ENCODE measurements at regions not wholly inside any gene's neighbourhood (a gene's known extent, or its start where the extent isn't known, plus 50 kb on each side); places are given as distances from the start of the nearest gene placed in this dataset.
"Not testable (repeated sequence)": the region's sequence is repeated elsewhere in the genome, so short reads cannot be mapped to it uniquely, and the experiment has no call there.

DNA sequence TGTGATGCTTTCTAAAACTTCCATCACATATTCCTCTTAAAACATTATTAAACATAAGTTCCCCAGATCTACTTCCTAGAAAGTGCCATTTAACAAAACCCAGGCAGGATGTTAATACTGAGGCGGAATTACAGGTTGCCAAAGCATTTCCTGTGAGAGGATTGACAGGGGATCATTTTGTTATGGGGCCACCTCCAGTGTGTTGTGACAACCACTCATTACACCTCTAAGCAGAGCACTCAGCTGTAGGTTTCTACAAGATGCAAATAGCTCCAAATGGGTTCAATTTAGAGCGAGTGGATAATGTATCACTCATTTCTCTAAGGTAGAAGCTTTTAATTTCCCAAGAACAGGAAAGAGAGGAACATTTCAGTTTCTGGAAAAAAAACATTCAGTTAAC lies 1429.5 kb upstream of the ACVR2A start:
- Mint-ChIP-seq H3K9me3 (no peaks in the 10 kb centered on the region), H3K36me3 (ENCODE audit: low read depth) (no peaks in the 10 kb centered on the region), H3K4me1 (no peaks in the 10 kb centered on the region), H3K4me3 (no peak overlapping the region), H3K27ac (no peak overlapping the region), H3K27me3 (ENCODE audit: low read depth) (no peaks in the 10 kb centered on the region)
- TF ChIP-seq, protein P1, sequence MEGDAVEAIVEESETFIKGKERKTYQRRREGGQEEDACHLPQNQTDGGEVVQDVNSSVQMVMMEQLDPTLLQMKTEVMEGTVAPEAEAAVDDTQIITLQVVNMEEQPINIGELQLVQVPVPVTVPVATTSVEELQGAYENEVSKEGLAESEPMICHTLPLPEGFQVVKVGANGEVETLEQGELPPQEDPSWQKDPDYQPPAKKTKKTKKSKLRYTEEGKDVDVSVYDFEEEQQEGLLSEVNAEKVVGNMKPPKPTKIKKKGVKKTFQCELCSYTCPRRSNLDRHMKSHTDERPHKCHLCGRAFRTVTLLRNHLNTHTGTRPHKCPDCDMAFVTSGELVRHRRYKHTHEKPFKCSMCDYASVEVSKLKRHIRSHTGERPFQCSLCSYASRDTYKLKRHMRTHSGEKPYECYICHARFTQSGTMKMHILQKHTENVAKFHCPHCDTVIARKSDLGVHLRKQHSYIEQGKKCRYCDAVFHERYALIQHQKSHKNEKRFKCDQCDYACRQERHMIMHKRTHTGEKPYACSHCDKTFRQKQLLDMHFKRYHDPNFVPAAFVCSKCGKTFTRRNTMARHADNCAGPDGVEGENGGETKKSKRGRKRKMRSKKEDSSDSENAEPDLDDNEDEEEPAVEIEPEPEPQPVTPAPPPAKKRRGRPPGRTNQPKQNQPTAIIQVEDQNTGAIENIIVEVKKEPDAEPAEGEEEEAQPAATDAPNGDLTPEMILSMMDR (IDR thresholded peaks at IDR 0.05; ENCODE audit: unreplicated experiment in 3 of 3): no peak

DNA sequence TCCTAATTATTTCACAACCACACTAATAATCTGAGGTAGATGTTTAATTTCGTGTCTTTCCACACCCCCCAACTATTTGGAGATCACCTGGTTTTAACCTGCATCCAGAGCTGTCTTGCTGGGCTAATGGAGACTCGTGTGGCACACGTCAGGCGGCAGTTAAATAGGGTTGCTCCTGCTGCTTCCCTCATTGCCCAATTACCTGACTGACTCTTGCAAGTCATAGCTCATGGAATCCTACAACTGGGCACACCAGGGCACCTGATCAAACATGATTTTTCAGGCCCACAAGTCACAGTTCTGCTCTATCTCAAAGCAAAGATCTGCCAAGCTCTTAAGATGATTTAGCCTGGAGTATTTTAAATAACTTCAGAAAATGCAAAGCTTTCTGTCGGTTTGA lies 1430.4 kb upstream of the ACVR2A start:
- no peaks in the 10 kb centered on the region for H3K4me1 Mint-ChIP-seq
- no peak overlapping the region for H3K27ac Mint-ChIP-seq
- TF ChIP-seq, protein P1 (IDR thresholded peaks at IDR 0.05; ENCODE audit: unreplicated experiment in 3 of 3): no peak
- no peaks in the 10 kb centered on the region for H3K9me3 Mint-ChIP-seq
- no peaks in the 10 kb centered on the region for H3K36me3 Mint-ChIP-seq (ENCODE audit: low read depth)
- H3K4me3 Mint-ChIP-seq: no peak overlapping the region
- H3K27me3 Mint-ChIP-seq (ENCODE audit: low read depth): no peaks in the 10 kb centered on the region

DNA sequence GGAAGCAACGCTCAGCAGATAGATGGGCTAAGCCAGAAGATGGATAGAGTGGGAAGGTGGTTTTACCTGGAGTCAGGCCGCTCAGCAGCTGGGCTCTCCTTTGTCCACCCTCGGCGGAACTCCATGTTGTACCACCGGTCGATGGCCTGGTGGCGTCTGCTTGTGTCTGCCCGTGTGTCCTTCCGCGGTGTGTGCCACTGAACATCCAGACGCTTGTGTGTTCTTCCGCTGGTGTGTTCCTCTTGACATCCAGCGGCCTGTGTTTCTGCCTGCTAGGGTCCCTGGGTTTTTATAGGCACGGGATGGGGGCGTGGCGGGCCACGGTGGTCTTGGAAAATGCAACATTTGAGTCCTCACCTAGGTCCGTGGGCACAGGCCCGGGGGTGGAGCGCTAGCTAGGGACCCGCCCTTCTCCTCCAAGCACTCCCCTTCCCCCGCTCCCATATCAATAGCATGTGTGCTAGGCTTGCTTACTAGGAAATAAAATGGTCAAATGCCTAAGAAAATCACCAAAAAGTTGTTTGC lies 1431.7 kb upstream of the ACVR2A start:
- Mint-ChIP-seq H3K4me1 (no peaks in the 10 kb centered on the region), H3K9me3 (no peaks in the 10 kb centered on the region), H3K36me3 (ENCODE audit: low read depth) (no peaks in the 10 kb centered on the region), H3K27ac (no peak overlapping the region), H3K27me3 (ENCODE audit: low read depth) (no peaks in the 10 kb centered on the region), H3K4me3 (no peak overlapping the region)
- TF ChIP-seq, protein P1 (IDR thresholded peaks at IDR 0.05; ENCODE audit: unreplicated experiment in 3 of 3): no peak

DNA sequence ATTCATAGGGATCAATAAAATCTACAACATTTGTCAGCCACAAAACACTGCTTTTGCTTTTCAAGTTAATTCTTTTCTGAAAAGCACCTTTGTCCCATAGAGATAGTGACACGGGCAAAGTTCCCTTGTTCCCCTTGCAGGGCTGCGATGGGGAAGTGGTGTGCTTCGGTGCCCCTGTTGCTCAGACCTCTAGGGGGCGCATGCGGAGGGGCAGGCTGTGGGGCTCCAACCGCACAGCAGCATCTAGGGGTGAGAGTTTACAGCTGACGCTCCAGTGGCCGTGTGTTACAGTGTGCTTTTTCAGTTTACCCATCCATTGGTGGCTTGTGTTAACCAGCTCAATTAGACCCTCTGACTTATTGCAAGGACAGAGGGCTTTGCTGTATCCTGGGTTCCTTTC lies 1432.2 kb upstream of the ACVR2A start:
- Mint-ChIP-seq H3K9me3 (peaks cover 1% of the 10 kb centered on the region), H3K27ac (no peak overlapping the region), H3K4me3 (no peak overlapping the region), H3K4me1 (no peaks in the 10 kb centered on the region), H3K27me3 (ENCODE audit: low read depth) (no peaks in the 10 kb centered on the region), H3K36me3 (ENCODE audit: low read depth) (no peaks in the 10 kb centered on the region)
- TF ChIP-seq, protein P1 (IDR thresholded peaks at IDR 0.05; ENCODE audit: unreplicated experiment in 3 of 3): no peak

DNA sequence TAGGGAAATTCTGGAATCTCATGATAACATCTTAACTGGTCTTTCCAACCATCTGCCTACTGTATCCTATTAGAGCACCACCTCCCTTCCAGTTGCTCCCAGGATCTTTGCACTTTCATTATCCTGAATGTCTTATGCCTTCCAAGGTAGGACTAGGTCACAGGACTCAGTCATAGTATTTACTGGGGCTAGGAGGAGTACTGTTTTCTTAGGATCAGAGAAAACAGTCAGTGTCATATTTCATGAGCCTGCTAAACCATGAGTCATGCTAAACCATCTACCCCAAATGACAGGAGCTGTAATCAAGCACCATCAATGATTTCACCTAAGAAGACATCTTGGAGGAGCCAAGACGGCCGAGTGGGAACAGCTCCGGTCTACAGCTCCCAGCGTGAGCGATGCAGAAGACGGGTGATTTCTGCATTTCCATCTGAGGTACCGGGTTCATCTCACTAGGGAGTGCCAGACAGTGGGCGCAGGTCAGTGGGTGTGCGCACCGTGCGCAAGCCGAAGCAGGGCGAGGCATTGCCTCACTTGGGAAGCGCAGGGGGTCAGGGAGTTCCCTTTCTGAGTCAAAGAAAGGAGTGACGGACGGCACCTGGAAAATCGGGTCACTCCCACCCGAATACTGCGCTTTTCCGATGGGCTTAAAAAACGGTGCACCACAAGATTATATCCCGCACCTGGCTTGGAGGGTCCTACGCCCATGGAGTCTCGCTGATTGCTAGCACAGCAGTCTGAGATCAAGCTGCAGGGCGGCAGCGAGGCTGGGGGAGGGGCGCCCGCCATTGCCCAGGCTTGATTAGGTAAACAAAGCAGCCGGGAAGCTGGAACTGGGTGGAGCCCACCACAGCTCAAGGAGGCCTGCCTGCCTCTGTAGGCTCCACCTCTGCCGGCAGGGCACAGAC lies 1439.2 kb upstream of the ACVR2A start:
- H3K4me1 Mint-ChIP-seq; H3K36me3 Mint-ChIP-seq (ENCODE audit: low read depth); H3K27me3 Mint-ChIP-seq (ENCODE audit: low read depth); H3K4me3 Mint-ChIP-seq; H3K27ac Mint-ChIP-seq: not testable (repeated sequence)
- H3K9me3 Mint-ChIP-seq: peaks cover 19% of the 10 kb centered on the region

DNA sequence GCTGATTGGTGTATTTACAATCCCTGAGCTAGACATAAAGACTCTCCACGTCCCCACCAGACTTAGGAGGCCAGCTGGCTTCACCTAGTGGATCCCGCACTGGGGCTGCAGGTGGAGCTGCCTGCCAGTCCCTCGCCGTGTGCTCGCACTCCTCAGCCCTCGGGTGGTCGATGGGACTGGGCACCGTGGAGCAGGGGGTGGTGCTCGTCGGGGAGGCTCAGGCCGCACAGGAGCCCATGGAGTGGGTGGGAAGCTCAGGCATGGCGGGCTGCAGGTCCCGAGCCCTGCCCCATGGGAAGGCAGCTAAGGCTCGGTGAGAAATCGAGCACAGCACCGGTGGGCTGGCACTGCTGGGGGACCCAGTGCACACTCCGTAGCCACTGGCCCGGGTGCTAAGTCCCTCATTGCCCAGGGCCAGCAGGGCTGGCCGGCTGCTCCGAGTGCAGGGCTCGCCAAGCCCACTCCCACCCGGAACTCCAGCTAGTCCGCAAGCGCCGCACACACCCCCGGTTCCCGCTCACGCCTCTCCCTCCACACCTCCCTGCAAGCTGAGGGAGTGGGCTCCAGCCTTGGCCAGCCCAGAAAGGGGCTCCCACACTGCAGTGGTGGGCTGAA lies 1441.2 kb upstream of the ACVR2A start:
- not testable (repeated sequence) for H3K27ac Mint-ChIP-seq; H3K4me3 Mint-ChIP-seq; H3K36me3 Mint-ChIP-seq (ENCODE audit: low read depth); H3K4me1 Mint-ChIP-seq; H3K27me3 Mint-ChIP-seq (ENCODE audit: low read depth)
- H3K9me3 Mint-ChIP-seq: peaks cover 19% of the 10 kb centered on the region
